ENCODE measurements at regions not wholly inside any gene's neighbourhood (a gene's known extent, or its start where the extent isn't known, plus 50 kb on each side); places are given as distances from the start of the nearest gene placed in this dataset.

DNA sequence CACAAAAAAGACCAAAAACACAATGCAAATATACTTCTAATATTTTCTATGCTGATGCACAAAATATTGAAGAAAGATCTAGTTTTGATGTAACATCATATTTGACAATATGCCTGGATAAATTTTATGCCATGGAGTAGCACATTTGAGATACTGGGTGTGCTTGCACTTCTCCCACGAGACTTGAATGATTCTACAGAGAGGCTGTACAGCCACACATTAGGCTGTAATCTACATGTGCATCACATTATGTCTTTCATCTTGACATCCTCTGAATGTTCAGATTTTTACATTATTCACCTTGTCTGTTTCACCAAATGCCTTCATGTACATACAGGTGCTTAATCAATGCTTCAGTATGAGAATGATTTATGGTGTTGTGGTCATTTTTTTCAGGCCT, 756.4 kb upstream of the CDH7 start:
- H3K4me3 ChIP-seq (ENCODE audit: low read depth, low read length), result no peak overlapping the region
- no peak for TF ChIP-seq CTCF (IDR thresholded peaks at IDR 0.05; ENCODE audit: borderline replicate concordance, insufficient read depth, low read depth, low read length)

- TF ChIP-seq CTCF (IDR thresholded peaks at IDR 0.05; ENCODE audit: borderline replicate concordance, insufficient read depth, low read depth, low read length), result no peak
- no peak overlapping the region for H3K4me3 ChIP-seq (ENCODE audit: low read depth, low read length)
Observed at GRCh38 chr18:64993695-64994094, 757.1 kb upstream of the CDH7 start.

GRCh38 chr18:64992654-64993053, 758.2 kb upstream of the CDH7 start:
- no peak for TF ChIP-seq CTCF (IDR thresholded peaks at IDR 0.05; ENCODE audit: borderline replicate concordance, insufficient read depth, low read depth, low read length)

DNA sequence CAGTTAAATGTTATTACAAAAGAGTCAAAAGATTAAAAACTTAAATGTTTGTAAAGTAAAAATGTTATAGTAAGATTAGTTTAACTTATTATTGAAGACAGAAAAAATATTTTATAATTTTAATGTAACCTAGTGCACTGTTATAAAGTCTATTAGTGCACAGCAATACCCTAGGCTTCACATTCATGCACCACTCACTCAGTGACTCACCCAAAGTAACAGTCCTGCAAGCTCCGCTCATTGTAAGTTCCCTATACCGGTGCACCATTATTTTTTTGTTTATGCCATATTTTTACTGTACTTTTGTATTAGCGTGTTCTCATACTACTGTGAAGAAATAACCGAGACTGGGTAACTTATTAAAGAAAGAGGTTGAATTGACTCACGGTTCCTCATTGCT, 759.7 kb upstream of the CDH7 start:
- no peak overlapping the region for H3K4me3 ChIP-seq (ENCODE audit: low read depth, low read length)

More at GRCh38 chr18:64992654-64993053, 758.2 kb upstream of the CDH7 start:
- no peak overlapping the region for H3K4me3 ChIP-seq (ENCODE audit: low read depth, low read length)

DNA sequence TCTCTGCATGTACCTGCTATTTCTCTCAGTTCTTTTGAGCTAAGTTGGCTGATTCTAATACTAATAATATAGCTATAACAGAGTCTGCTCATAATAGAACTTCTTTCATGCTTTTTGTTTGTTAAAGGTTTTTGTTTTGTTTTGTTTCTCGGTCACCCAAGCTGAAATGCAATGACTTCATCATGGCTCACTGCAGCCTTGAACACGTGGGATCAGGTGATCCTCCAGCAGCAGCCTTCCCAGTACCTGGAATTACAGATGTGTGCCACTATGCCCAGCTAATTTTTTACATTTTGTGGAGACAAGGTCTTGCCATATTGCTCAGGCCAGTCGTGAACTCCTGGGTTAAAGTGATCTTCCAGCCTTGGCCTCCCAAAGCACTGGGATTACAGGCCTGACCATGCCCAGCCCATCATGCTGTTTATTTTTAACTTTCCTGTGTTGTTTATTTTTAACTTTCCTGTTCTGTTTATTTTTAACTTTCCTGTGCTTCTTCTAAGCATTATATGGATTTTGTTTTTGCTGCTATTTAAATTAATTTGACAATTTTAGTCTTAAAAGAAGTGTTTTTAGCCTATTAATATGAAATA, 763.8 kb upstream of the CDH7 start:
- TF ChIP-seq CTCF (IDR thresholded peaks at IDR 0.05; ENCODE audit: borderline replicate concordance, insufficient read depth, low read depth, low read length), result no peak
- H3K4me3 ChIP-seq (ENCODE audit: low read depth, low read length), result no peak overlapping the region

More for the DNA sequence above, 759.7 kb upstream of the CDH7 start:
- no peak for TF ChIP-seq CTCF (IDR thresholded peaks at IDR 0.05; ENCODE audit: borderline replicate concordance, insufficient read depth, low read depth, low read length)

GRCh38 chr18:64983497-64984238, 767.1 kb upstream of the CDH7 start:
- no peak for TF ChIP-seq CTCF (IDR thresholded peaks at IDR 0.05; ENCODE audit: borderline replicate concordance, insufficient read depth, low read depth, low read length)
- H3K4me3 ChIP-seq (ENCODE audit: low read depth, low read length), result no peak overlapping the region

Data from GM12875 (cell line).